ENCODE measurements at regions not wholly inside any gene's neighbourhood (a gene's known extent, or its start where the extent isn't known, plus 50 kb on each side); places are given as distances from the start of the nearest gene placed in this dataset.

DNA sequence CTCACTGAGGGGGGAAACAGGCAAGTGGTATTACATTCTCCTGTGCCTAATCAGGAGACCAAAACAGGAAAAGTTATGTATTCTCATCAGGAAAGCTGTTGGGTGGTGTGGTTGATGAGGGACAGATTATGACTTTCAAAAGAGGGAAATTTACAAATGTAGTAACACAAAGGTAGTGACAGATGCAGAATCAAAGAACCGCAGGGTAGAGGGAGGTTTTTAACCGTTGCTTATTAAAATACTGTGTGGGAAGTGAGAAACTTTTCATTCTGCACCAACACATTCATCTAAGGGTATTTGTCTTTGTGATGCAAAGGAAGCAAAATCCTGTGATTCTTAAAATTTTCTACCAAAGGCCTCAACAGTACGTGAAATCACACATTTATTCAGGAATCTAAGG, 288.2 kb upstream of the MAN1A1 start:
- Histone ChIP-seq H3F3A (replicated peaks; ENCODE audit: insufficient read depth) (no peaks in the 10 kb centered on the region), H4K20me1 (ENCODE audit: insufficient read depth) (no peaks in the 10 kb centered on the region), H3K4me3 (ENCODE audit: low read depth in 2 of 2, low read length in 1 of 2) (no peak overlapping the region), H3K9me2 (no peaks in the 10 kb centered on the region), H3K4me1 (ENCODE audit: control insufficient read depth in 1 of 2, insufficient read depth in 2 of 2, low read depth in 1 of 2, low read length in 1 of 2) (no peaks in the 10 kb centered on the region), H3K36me3 (replicated peaks in 1 of 2; ENCODE audit: control insufficient read depth in 1 of 2, insufficient read depth in 2 of 2, low read length in 1 of 2) (no peaks in the 10 kb centered on the region), H3K4me2 (no peak overlapping the region), H3K9me3 (no peaks in the 10 kb centered on the region), H3K79me2 (ENCODE audit: insufficient read depth) (no peaks in the 10 kb centered on the region), H3K27ac (ENCODE audit: low read depth in 2 of 2, low read length in 1 of 2) (no peak overlapping the region), H3K9ac (no peak overlapping the region), H3K27me3 (ENCODE audit: insufficient read depth) (no peaks in the 10 kb centered on the region), H2AFZ (ENCODE audit: low read depth) (no peak overlapping the region)
- TF ChIP-seq RFX5 (IDR thresholded peaks at IDR 0.05; ENCODE audit: low read length), result no peak
- no peak for TF ChIP-seq TAF1 (IDR thresholded peaks at IDR 0.05; ENCODE audit: borderline replicate concordance, low read depth, low read length)
- no peak for TF ChIP-seq GABPA (IDR thresholded peaks at IDR 0.05; ENCODE audit: low read depth)
- TF ChIP-seq RXRA (IDR thresholded peaks at IDR 0.05; ENCODE audit: borderline replicate concordance, low read depth), result no peak
- no peak for TF ChIP-seq RCOR1 (IDR thresholded peaks at IDR 0.05; ENCODE audit: low read length)
- TF ChIP-seq FOXJ3 (CRISPR knock-in tag; IDR thresholded peaks at IDR 0.05), result no peak
- no peak for TF ChIP-seq REST (IDR thresholded peaks at IDR 0.05; ENCODE audit: low read depth, low read length)
- TF ChIP-seq GATA2 (CRISPR knock-in tag; IDR thresholded peaks at IDR 0.05), result no peak
- no peak for TF ChIP-seq POLR2AphosphoS5 (IDR thresholded peaks at IDR 0.05; ENCODE audit: low read depth, low read length)
- TF ChIP-seq, protein P1, sequence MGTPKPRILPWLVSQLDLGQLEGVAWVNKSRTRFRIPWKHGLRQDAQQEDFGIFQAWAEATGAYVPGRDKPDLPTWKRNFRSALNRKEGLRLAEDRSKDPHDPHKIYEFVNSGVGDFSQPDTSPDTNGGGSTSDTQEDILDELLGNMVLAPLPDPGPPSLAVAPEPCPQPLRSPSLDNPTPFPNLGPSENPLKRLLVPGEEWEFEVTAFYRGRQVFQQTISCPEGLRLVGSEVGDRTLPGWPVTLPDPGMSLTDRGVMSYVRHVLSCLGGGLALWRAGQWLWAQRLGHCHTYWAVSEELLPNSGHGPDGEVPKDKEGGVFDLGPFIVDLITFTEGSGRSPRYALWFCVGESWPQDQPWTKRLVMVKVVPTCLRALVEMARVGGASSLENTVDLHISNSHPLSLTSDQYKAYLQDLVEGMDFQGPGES (IDR thresholded peaks at IDR 0.05; ENCODE audit: low read depth, low read length), result no peak
- no peak for TF ChIP-seq FOSL2 (IDR thresholded peaks at IDR 0.05; ENCODE audit: borderline replicate concordance, low read depth)
- TF ChIP-seq CTCF (IDR thresholded peaks at IDR 0.05), result no peak
- TF ChIP-seq MXI1 (IDR thresholded peaks at IDR 0.05; ENCODE audit: low read depth, low read length), result no peak
- no peak for TF ChIP-seq SMC3 (IDR thresholded peaks at IDR 0.05; ENCODE audit: low read depth, low read length)
- no peak for TF ChIP-seq FOXM1 (IDR thresholded peaks at IDR 0.05; ENCODE audit: low read depth)
- no peak for TF ChIP-seq NRF1 (IDR thresholded peaks at IDR 0.05; ENCODE audit: low read depth, low read length)
- no peak for TF ChIP-seq USF1 (IDR thresholded peaks at IDR 0.05; ENCODE audit: borderline replicate concordance, low read depth)
- no peak for TF ChIP-seq MAX (IDR thresholded peaks at IDR 0.05; ENCODE audit: low read depth)
- no peak for DNase-seq
- ChIA-PET POLR2A (no interaction called here), CTCF (no interaction called here)
- WGBS (ENCODE audit: low lambda C conversion rate), result 54% methylated on average over 3 of the region's 3 CpGs
